HEK293 (cell line): ENCODE measurements at regions not wholly inside any gene's neighbourhood (a gene's known extent, or its start where the extent isn't known, plus 50 kb on each side); places are given as distances from the start of the nearest gene placed in this dataset.

Experiments
- BCL6B ChIP-seq: fragments of 450-650 bp; formaldehyde crosslinking; IDR thresholded peaks from 2 replicates; pipeline ENCODE4 v1.5.1; 2017; ENCODE audit warnings: missing biosample characterization, missing genetic modification characterization
- IKZF3 ChIP-seq: fragments of 450-650 bp; IDR thresholded peaks from 2 replicates; pipeline ENCODE4 v1.5.0; 2018; ENCODE audit warnings: missing biosample characterization, mild to moderate bottlenecking, missing genetic modification characterization, moderate library complexity
- KLF16 ChIP-seq: fragments of 450-650 bp; formaldehyde crosslinking; IDR thresholded peaks from 2 replicates; pipeline ENCODE4 v1.5.1; 2017; ENCODE audit warnings: missing biosample characterization, missing genetic modification characterization
- KLF9 ChIP-seq: fragments of 450-650 bp; formaldehyde crosslinking; IDR thresholded peaks from 2 replicates; pipeline ENCODE4 v1.5.1; 2016; ENCODE audit warnings: missing biosample characterization, missing genetic modification characterization, low read depth
- MYNN ChIP-seq: fragments of 450-650 bp; formaldehyde crosslinking; IDR thresholded peaks from 2 replicates; pipeline ENCODE4 v1.5.1; 2016; ENCODE audit warnings: missing biosample characterization, missing genetic modification characterization, borderline replicate concordance
- OVOL3 ChIP-seq: fragments of 450-650 bp; formaldehyde crosslinking; IDR thresholded peaks from 2 replicates; pipeline ENCODE4 v1.5.1; 2016; ENCODE audit warnings: missing biosample characterization, missing genetic modification characterization
- REST ChIP-seq: fragments of 450-650 bp; formaldehyde crosslinking; IDR thresholded peaks from 2 replicates; pipeline ENCODE4 v1.5.1; 2016; ENCODE audit warnings: missing biosample characterization, missing genetic modification characterization
- SALL2 ChIP-seq: fragments of 450-650 bp; formaldehyde crosslinking; IDR thresholded peaks from 2 replicates; pipeline ENCODE4 v1.5.0; 2017; ENCODE audit warnings: missing biosample characterization, mild to moderate bottlenecking, missing genetic modification characterization, borderline replicate concordance
- SCRT2 ChIP-seq: fragments of 450-650 bp; formaldehyde crosslinking; IDR thresholded peaks from 2 replicates; pipeline ENCODE4 v1.5.1; 2016; ENCODE audit warnings: missing biosample characterization, missing genetic modification characterization
- SETDB1 ChIP-seq: IDR thresholded peaks from one replicate; pipeline ENCODE4 v1.6.1; 2017; ENCODE audit warnings: mild to moderate bottlenecking, low read length, moderate library complexity, mixed read lengths; ENCODE audit not compliant: insufficient read length
- TCF7L2 ChIP-seq: IDR thresholded peaks from 2 replicates; pipeline ENCODE4 v1.6.1; 2011; ENCODE audit warnings: low read depth, mild to moderate bottlenecking, inconsistent platforms, low read length, moderate library complexity, borderline replicate concordance
- ZBTB1 ChIP-seq: fragments of 450-650 bp; formaldehyde crosslinking; IDR thresholded peaks from 2 replicates; pipeline ENCODE4 v1.5.1; 2016; ENCODE audit warnings: missing biosample characterization, missing genetic modification characterization
- ZBTB48 ChIP-seq: fragments of 450-650 bp; formaldehyde crosslinking; IDR thresholded peaks from 2 replicates; pipeline ENCODE4 v1.5.1; 2016; ENCODE audit warnings: missing biosample characterization, missing genetic modification characterization
- ZBTB7A ChIP-seq: fragments of 450-650 bp; formaldehyde crosslinking; IDR thresholded peaks from 2 replicates; pipeline ENCODE4 v1.5.1; 2016; ENCODE audit warnings: low read depth, missing biosample characterization, missing genetic modification characterization
- ZFP41 ChIP-seq: fragments of 450-650 bp; formaldehyde crosslinking; IDR thresholded peaks from 2 replicates; pipeline ENCODE4 v1.5.1; 2016; ENCODE audit warnings: missing biosample characterization, missing genetic modification characterization, borderline replicate concordance
- ZIC2 ChIP-seq: fragments of 450-650 bp; formaldehyde crosslinking; IDR thresholded peaks from 2 replicates; pipeline ENCODE4 v1.5.1; 2016; ENCODE audit warnings: missing biosample characterization, missing genetic modification characterization
- ZNF174 ChIP-seq: fragments of 450-650 bp; formaldehyde crosslinking; IDR thresholded peaks from 2 replicates; pipeline ENCODE4 v1.5.0; 2017; ENCODE audit warnings: missing biosample characterization, mild to moderate bottlenecking, missing genetic modification characterization
- ZNF175 ChIP-seq: fragments of 450-650 bp; formaldehyde crosslinking; IDR thresholded peaks from 2 replicates; pipeline ENCODE4 v1.5.1; 2016; ENCODE audit warnings: missing biosample characterization, missing genetic modification characterization
- ZNF292 ChIP-seq: fragments of 450-650 bp; formaldehyde crosslinking; IDR thresholded peaks from 2 replicates; pipeline ENCODE4 v1.5.1; 2016; ENCODE audit warnings: low read depth, missing biosample characterization, missing genetic modification characterization, borderline replicate concordance
- ZNF510 ChIP-seq: fragments of 450-650 bp; formaldehyde crosslinking; IDR thresholded peaks from 2 replicates; pipeline ENCODE4 v1.5.1; 2018; ENCODE audit warnings: mild to moderate bottlenecking, missing genetic modification characterization, missing biosample characterization; ENCODE audit not compliant: insufficient replicate concordance
- ZNF513 ChIP-seq: fragments of 450-650 bp; IDR thresholded peaks from 2 replicates; pipeline ENCODE4 v1.5.1; 2018; ENCODE audit warnings: missing biosample characterization, missing genetic modification characterization
- ZNF621 ChIP-seq: fragments of 450-650 bp; formaldehyde crosslinking; IDR thresholded peaks from 2 replicates; pipeline ENCODE4 v1.5.1; 2017; ENCODE audit warnings: missing biosample characterization, missing genetic modification characterization
- ZNF660 ChIP-seq: fragments of 450-650 bp; IDR thresholded peaks from 2 replicates; pipeline ENCODE4 v1.5.1; 2018; ENCODE audit warnings: missing biosample characterization, mild to moderate bottlenecking, missing genetic modification characterization
- ZNF76 ChIP-seq: fragments of 450-650 bp; formaldehyde crosslinking; IDR thresholded peaks from 2 replicates; pipeline ENCODE4; 2016; ENCODE audit warnings: low read depth, missing biosample characterization, missing genetic modification characterization, borderline replicate concordance
- ZNF830 ChIP-seq: fragments of 450-650 bp; IDR thresholded peaks from 2 replicates; pipeline ENCODE4 v1.5.0; 2018; ENCODE audit warnings: missing biosample characterization, missing genetic modification characterization, low read depth, mild to moderate bottlenecking, moderate library complexity
- TF ChIP-seq, protein P1 (sequence below): fragments of 450-650 bp; formaldehyde crosslinking; IDR thresholded peaks from 2 replicates; pipeline ENCODE4 v1.5.1; 2016; ENCODE audit warnings: missing biosample characterization, missing genetic modification characterization
- TF ChIP-seq, protein P2 (sequence below): fragments of 450-650 bp; formaldehyde crosslinking; IDR thresholded peaks from 2 replicates; pipeline ENCODE4 v1.5.1; 2016; ENCODE audit warnings: missing biosample characterization, missing genetic modification characterization

DNA sequence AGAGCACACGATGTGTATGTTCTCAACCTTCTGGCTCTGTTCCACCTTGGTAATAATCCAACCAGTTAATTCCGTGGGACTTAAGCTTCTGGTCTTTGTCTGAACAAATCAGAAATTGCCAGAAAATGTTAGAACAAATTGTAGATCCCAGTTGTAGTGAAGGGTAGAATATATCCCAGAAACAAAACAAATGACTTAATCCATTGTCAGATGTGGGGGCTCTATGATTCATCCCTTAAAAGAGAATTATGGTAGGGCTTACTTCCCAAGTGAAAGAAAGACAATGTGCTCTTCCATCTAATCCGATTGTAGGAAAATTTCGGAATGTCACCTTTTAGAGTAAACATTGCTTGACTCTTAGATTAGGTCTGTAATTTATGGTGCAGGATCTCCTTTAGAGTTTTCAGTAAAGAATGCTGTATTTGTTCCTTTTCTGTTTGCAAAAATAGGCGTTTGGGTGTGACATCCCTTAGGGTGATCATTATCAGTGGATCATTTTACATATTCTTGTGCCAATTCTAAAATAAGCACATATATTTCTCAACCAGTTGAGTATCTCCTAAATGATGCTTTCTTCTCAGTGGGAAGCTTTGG is 234.5 kb upstream of the ZNF217 start (continued):
- TF ChIP-seq SALL2 (tag by site-specific recombination) (no peak), IKZF3 (tag by site-specific recombination) (peak; percentile 54; the same call in 1 of the 2 replicates), BCL6B (tag by site-specific recombination) (no peak), ZIC2 (tag by site-specific recombination) (no peak), KLF9 (tag by site-specific recombination) (peak; percentile 56), ZBTB7A (tag by site-specific recombination) (no peak), KLF16 (tag by site-specific recombination) (peak; percentile 10; the same call in 1 of the 2 replicates), ZNF76 (tag by site-specific recombination) (peak; percentile 62), ZNF621 (tag by site-specific recombination) (no peak), OVOL3 (tag by site-specific recombination) (peak; percentile 73; the same call in 1 of the 2 replicates), ZBTB48 (tag by site-specific recombination) (no peak), SETDB1 (no peak), REST (tag by site-specific recombination) (no peak), SCRT2 (tag by site-specific recombination) (peak; percentile 56; the same call in 1 of the 2 replicates), ZNF830 (tag by site-specific recombination) (no peak), ZNF175 (tag by site-specific recombination) (no peak), ZNF660 (tag by site-specific recombination) (no peak), ZNF292 (tag by site-specific recombination) (no peak), TCF7L2 (0 out of 2 replicates have a peak, but pooled peaks have one; percentile 26), MYNN (no peak), ZFP41 (no peak), ZNF513 (peak; percentile 6; the same call in 1 of the 2 replicates), ZNF510 (tag by site-specific recombination) (no peak), ZBTB1 (tag by site-specific recombination) (peak; percentile 34; the same call in 1 of the 2 replicates), ZNF174 (tag by site-specific recombination) (no peak)
- TF ChIP-seq, protein P1, sequence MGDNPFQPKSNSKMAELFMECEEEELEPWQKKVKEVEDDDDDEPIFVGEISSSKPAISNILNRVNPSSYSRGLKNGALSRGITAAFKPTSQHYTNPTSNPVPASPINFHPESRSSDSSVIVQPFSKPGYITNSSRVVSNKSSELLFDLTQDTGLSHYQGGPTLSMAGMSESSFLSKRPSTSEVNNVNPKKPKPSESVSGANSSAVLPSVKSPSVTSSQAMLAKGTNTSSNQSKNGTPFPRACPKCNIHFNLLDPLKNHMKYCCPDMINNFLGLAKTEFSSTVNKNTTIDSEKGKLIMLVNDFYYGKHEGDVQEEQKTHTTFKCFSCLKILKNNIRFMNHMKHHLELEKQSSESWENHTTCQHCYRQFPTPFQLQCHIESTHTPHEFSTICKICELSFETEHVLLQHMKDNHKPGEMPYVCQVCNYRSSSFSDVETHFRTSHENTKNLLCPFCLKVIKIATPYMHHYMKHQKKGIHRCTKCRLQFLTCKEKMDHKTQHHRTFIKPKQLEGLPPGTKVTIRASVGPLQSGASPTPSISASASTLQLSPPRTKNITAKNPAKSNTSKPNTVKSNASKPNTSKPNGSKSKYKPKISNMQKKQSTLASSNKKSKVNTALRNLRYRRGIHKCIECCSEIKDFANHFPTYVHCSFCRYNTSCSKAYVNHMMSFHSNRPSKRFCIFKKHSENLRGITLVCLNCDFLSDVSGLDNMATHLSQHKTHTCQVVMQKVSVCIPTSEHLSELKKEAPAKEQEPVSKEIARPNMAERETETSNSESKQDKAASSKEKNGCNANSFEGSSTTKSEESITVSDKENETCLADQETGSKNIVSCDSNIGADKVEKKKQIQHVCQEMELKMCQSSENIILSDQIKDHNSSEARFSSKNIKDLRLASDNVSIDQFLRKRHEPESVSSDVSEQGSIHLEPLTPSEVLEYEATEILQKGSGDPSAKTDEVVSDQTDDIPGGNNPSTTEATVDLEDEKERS = no peak
- TF ChIP-seq, protein P2, sequence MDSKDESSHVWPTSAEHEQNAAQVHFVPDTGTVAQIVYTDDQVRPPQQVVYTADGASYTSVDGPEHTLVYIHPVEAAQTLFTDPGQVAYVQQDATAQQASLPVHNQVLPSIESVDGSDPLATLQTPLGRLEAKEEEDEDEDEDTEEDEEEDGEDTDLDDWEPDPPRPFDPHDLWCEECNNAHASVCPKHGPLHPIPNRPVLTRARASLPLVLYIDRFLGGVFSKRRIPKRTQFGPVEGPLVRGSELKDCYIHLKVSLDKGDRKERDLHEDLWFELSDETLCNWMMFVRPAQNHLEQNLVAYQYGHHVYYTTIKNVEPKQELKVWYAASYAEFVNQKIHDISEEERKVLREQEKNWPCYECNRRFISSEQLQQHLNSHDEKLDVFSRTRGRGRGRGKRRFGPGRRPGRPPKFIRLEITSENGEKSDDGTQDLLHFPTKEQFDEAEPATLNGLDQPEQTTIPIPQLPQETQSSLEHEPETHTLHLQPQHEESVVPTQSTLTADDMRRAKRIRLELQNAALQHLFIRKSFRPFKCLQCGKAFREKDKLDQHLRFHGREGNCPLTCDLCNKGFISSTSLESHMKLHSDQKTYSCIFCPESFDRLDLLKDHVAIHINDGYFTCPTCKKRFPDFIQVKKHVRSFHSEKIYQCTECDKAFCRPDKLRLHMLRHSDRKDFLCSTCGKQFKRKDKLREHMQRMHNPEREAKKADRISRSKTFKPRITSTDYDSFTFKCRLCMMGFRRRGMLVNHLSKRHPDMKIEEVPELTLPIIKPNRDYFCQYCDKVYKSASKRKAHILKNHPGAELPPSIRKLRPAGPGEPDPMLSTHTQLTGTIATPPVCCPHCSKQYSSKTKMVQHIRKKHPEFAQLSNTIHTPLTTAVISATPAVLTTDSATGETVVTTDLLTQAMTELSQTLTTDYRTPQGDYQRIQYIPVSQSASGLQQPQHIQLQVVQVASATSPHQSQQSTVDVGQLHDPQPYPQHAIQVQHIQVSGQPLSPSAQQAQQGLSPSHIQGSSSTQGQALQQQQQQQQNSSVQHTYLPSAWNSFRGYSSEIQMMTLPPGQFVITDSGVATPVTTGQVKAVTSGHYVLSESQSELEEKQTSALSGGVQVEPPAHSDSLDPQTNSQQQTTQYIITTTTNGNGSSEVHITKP = peak; percentile 91
